ENCODE measurements at regions not wholly inside any gene's neighbourhood (a gene's known extent, or its start where the extent isn't known, plus 50 kb on each side); places are given as distances from the start of the nearest gene placed in this dataset.
A peak's percentile ranks its signal among the peaks of the same experiment; 100 is the strongest.

GRCh38 chr6:51495096-51495495 is 592.3 kb downstream of the PKHD1 start:
- peak overlapping the region; percentile 78 for H3K27ac Mint-ChIP-seq
- H3K9me3 Mint-ChIP-seq = no peaks in the 10 kb centered on the region
- H3K36me3 Mint-ChIP-seq = no peaks in the 10 kb centered on the region
- no peaks in the 10 kb centered on the region for H3K27me3 Mint-ChIP-seq
- no peak for DNase-seq (ENCODE audit: extremely low spot score, unreplicated experiment)
- TF ChIP-seq CTCF (conservative IDR thresholded peaks at IDR 0.05) = no peak
- peak overlapping the region; percentile 13 for H3K4me3 Mint-ChIP-seq
- peaks cover 16% of the 10 kb centered on the region for H3K4me1 Mint-ChIP-seq (ENCODE audit: unreplicated experiment)

- Mint-ChIP-seq H3K4me1 (ENCODE audit: unreplicated experiment) (peaks cover 14% of the 10 kb centered on the region), H3K27ac (peak overlapping the region; percentile 78), H3K4me3 (peak overlapping the region; percentile 1), H3K27me3 (no peaks in the 10 kb centered on the region), H3K36me3 (no peaks in the 10 kb centered on the region), H3K9me3 (no peaks in the 10 kb centered on the region)
- TF ChIP-seq CTCF (conservative IDR thresholded peaks at IDR 0.05) = no peak
- DNase-seq (ENCODE audit: extremely low spot score, unreplicated experiment) = no peak
Observed at GRCh38 chr6:51495610-51496396, 591.6 kb downstream of the PKHD1 start.

DNA sequence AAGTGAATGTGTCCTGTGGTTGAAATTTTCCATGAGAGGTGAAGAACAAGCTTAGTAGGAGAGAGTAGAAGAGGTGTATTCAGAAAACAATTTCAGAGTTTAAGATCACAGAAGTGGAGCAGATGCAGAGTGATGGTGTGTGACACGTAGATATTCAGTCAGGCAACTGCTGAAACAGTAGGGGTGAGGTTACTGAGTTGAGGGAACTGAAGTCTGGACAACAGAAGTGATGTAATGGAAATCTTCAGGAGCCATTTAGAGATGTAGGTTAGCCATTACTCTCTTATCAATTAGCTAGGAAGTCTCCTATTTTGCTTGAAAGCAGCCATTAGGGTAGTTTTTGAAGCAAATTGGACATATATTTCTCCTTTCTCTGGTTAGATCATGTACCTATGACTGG is 584.4 kb downstream of the PKHD1 start:
- DNase-seq (ENCODE audit: extremely low spot score, unreplicated experiment) = no peak
- Mint-ChIP-seq H3K9me3 (peaks cover 6% of the 10 kb centered on the region), H3K27ac (no peak overlapping the region), H3K27me3 (no peaks in the 10 kb centered on the region), H3K4me3 (no peak overlapping the region), H3K36me3 (peaks cover 4% of the 10 kb centered on the region), H3K4me1 (ENCODE audit: unreplicated experiment) (no peaks in the 10 kb centered on the region)
- no peak for TF ChIP-seq CTCF (conservative IDR thresholded peaks at IDR 0.05)

DNA sequence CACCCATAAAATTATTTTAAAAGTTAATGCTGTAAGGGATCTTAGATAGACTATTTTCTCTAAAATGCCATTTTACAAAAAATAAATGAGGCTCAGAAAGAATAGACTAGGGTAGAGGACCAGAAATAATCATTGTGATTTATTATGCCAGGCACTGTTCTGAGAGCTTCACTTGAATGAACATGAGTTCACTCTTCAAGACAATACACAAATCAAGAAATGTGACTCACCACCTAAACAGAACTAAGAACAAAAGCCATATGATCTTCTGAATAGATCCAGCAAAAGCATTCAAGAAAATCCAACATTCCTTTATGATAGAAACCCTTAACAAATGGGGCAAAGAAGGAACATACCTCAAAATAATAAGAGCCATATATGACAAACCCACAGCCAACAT is 582.0 kb downstream of the PKHD1 start:
- H3K27me3 Mint-ChIP-seq = no peaks in the 10 kb centered on the region
- no peak overlapping the region for H3K27ac Mint-ChIP-seq
- no peaks in the 10 kb centered on the region for H3K4me1 Mint-ChIP-seq (ENCODE audit: unreplicated experiment)
- H3K4me3 Mint-ChIP-seq = no peak overlapping the region
- peaks cover 4% of the 10 kb centered on the region for H3K36me3 Mint-ChIP-seq
- no peak for TF ChIP-seq CTCF (conservative IDR thresholded peaks at IDR 0.05)
- DNase-seq (ENCODE audit: extremely low spot score, unreplicated experiment) = no peak
- H3K9me3 Mint-ChIP-seq = peaks cover 6% of the 10 kb centered on the region

DNA sequence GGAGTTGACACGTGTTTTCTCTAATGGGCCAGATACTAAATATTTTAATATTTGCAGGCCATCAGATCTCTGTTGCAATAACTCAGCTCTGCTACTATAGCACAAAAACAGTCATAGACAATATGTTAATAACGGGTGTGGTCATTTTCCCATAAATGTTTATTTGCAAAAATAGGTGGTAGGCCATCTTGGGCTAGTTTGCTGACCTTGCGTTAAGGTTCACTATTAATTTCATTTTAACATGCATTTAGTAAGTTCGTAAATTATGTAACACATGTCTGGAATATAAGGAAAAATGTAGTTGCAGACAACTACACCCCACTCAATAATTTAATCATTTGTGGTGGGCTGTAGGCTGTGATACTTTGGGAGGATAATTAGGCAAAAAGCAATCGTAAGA is 577.8 kb downstream of the PKHD1 start:
- Mint-ChIP-seq H3K27me3 (no peaks in the 10 kb centered on the region), H3K9me3 (peaks cover 6% of the 10 kb centered on the region), H3K27ac (no peak overlapping the region), H3K36me3 (peaks cover 4% of the 10 kb centered on the region), H3K4me1 (ENCODE audit: unreplicated experiment) (peaks cover 26% of the 10 kb centered on the region), H3K4me3 (no peak overlapping the region)
- no peak for TF ChIP-seq CTCF (conservative IDR thresholded peaks at IDR 0.05)
- DNase-seq (ENCODE audit: extremely low spot score, unreplicated experiment) = no peak
